ENCODE measurements at regions not wholly inside any gene's neighbourhood (a gene's known extent, or its start where the extent isn't known, plus 50 kb on each side); places are given as distances from the start of the nearest gene placed in this dataset.
A peak's percentile ranks its signal among the peaks of the same experiment; 100 is the strongest.
"Not testable (repeated sequence)": the region's sequence is repeated elsewhere in the genome, so short reads cannot be mapped to it uniquely, and the experiment has no call there.

- DNase-seq = no peak
These were observed 287.8 kb upstream of the CHRM3 start for GRCh38 chr1:239098400-239099037.

GRCh38 chr1:239091537-239091936, 294.8 kb upstream of the CHRM3 start:
- DNase-seq = no peak

GRCh38 chr1:239084459-239085080, 301.8 kb upstream of the CHRM3 start:
- no peak for DNase-seq

- not testable (repeated sequence) for DNase-seq
These were observed 304.4 kb upstream of the CHRM3 start for GRCh38 chr1:239081947-239082346.

- no peak for DNase-seq
These were observed 318.9 kb upstream of the CHRM3 start for GRCh38 chr1:239067480-239067879.

- DNase-seq = no peak
These were observed 319.3 kb upstream of the CHRM3 start for GRCh38 chr1:239067058-239067457.

GRCh38 chr1:239061770-239062169, 324.6 kb upstream of the CHRM3 start:
- no peak for DNase-seq

- DNase-seq = no peak
These were observed 328.2 kb upstream of the CHRM3 start for GRCh38 chr1:239058190-239058589.

GRCh38 chr1:239056940-239057339, 329.4 kb upstream of the CHRM3 start:
- no peak for DNase-seq

- DNase-seq = no peak
These were observed 333.1 kb upstream of the CHRM3 start for GRCh38 chr1:239053279-239053678.

GRCh38 chr1:239049571-239049970, 336.8 kb upstream of the CHRM3 start:
- no peak for DNase-seq

GRCh38 chr1:239044829-239045228, 341.5 kb upstream of the CHRM3 start:
- DNase-seq = no peak

GRCh38 chr1:239040523-239040922, 345.8 kb upstream of the CHRM3 start:
- no peak for DNase-seq

- no peak for DNase-seq
These were observed 355.1 kb upstream of the CHRM3 start for GRCh38 chr1:239031310-239031709.

GRCh38 chr1:239025997-239026694, 360.2 kb upstream of the CHRM3 start:
- no peak for DNase-seq

- peak; percentile 7 for DNase-seq
These were observed 361.1 kb upstream of the CHRM3 start for GRCh38 chr1:239025223-239025622.

GRCh38 chr1:239023732-239024360, 362.5 kb upstream of the CHRM3 start:
- DNase-seq = no peak

- no peak for DNase-seq
These were observed 370.0 kb upstream of the CHRM3 start for GRCh38 chr1:239016337-239016736.

- no peak for DNase-seq
These were observed 375.0 kb upstream of the CHRM3 start for GRCh38 chr1:239011382-239011781.

GRCh38 chr1:239008568-239008967, 377.8 kb upstream of the CHRM3 start:
- DNase-seq = no peak

GRCh38 chr1:239006276-239006675, 380.1 kb upstream of the CHRM3 start:
- DNase-seq = no peak

GRCh38 chr1:238999944-239000343, 386.4 kb upstream of the CHRM3 start:
- DNase-seq = no peak

- no peak for DNase-seq
These were observed 387.8 kb upstream of the CHRM3 start for GRCh38 chr1:238998577-238998976.

Data from GDM1 (cell line).